DND-41 (cell line): ENCODE measurements at regions not wholly inside any gene's neighbourhood (a gene's known extent, or its start where the extent isn't known, plus 50 kb on each side); places are given as distances from the start of the nearest gene placed in this dataset.

Experiments
- ATAC-seq: fragments of 200-7000 bp; cut with Tn5 transposase; 3 replicates; pipeline ENCODE4 v1.9.1; 2021; ENCODE audit warnings: low read depth; ENCODE audit not compliant: insufficient read depth
- DNase-seq: peaks from one replicate; pipeline ENCODE4 v3.0.0-alpha.2; 2020
- H2AFZ ChIP-seq: 2 replicates; pipeline ENCODE4 v1.6.0; 2012; ENCODE audit warnings: low read depth, low read length
- H3K27ac ChIP-seq: 2 replicates; pipeline ENCODE4 v1.5.1; 2012; ENCODE audit warnings: low read length, inconsistent platforms
- H3K27me3 ChIP-seq: fragments of 200-600 bp; sonication (generic); 2 replicates; pipeline ENCODE4 v1.6.0; 2012; ENCODE audit warnings: low read length, mild to moderate bottlenecking, inconsistent platforms; ENCODE audit not compliant: insufficient read depth, poor library complexity
- H3K36me3 ChIP-seq: 2 replicates; pipeline ENCODE4 v1.5.1; 2012; ENCODE audit warnings: low read length, inconsistent platforms; ENCODE audit not compliant: insufficient read depth
- H3K4me1 ChIP-seq: 2 replicates; pipeline ENCODE4 v1.5.1; 2012; ENCODE audit warnings: mild to moderate bottlenecking, low read length; ENCODE audit not compliant: insufficient read depth
- H3K4me2 ChIP-seq: 2 replicates; pipeline ENCODE4 v1.6.0; 2012; ENCODE audit warnings: mild to moderate bottlenecking, moderate library complexity, low read length, inconsistent platforms; ENCODE audit not compliant: insufficient read depth
- H3K4me3 ChIP-seq, 2 experiments: fragments of 200-600 bp in 1 of 2; shearing (Covaris generic) in 1 of 2; 2 replicates each; pipeline ENCODE4 v1.5.1; 2012 to 2016; ENCODE audit warnings: inconsistent platforms in 2 of 2, low read length in 2 of 2, mild to moderate bottlenecking in 2 of 2, low read depth in 1 of 2, moderate library complexity in 1 of 2
- H3K79me2 ChIP-seq: 2 replicates; pipeline ENCODE4 v1.6.0; 2012; ENCODE audit warnings: low read length, inconsistent platforms; ENCODE audit not compliant: insufficient read depth
- H3K9ac ChIP-seq: 2 replicates; pipeline ENCODE4 v1.6.0; 2012; ENCODE audit warnings: low read depth, mild to moderate bottlenecking, inconsistent platforms, low read length, moderate library complexity
- H3K9me3 ChIP-seq: 2 replicates; pipeline ENCODE4 v1.5.1; 2012; ENCODE audit warnings: low read length, moderate library complexity, mild to moderate bottlenecking, inconsistent platforms; ENCODE audit not compliant: insufficient read depth, severe bottlenecking
- H4K20me1 ChIP-seq: 2 replicates; pipeline ENCODE4 v1.6.0; 2012; ENCODE audit warnings: low read length; ENCODE audit not compliant: insufficient read depth
- CTCF ChIP-seq: IDR thresholded peaks from 2 replicates; pipeline ENCODE4 v1.5.1; 2012; ENCODE audit warnings: borderline replicate concordance, low read length, moderate library complexity, mild to moderate bottlenecking; ENCODE audit not compliant: poor library complexity, severe bottlenecking; ENCODE audit errors: extremely low read depth
- EZH2 ChIP-seq: IDR thresholded peaks from 3 replicates; pipeline ENCODE4 v1.6.1; 2012; ENCODE audit warnings: borderline replicate concordance, low read depth, mild to moderate bottlenecking, moderate library complexity, low read length, inconsistent platforms; ENCODE audit not compliant: severe bottlenecking

- Histone ChIP-seq H3K9ac (no peak overlapping the region), H3K36me3 (no peaks in the 10 kb centered on the region)
These were observed 284.3 kb upstream of the ISX start for GRCh38 chr22:34781681-34782080.

GRCh38 chr22:34783436-34783835, 282.5 kb upstream of the ISX start:
- DNase-seq (no peak), ATAC-seq (no peak)
- H2AFZ ChIP-seq: no peak overlapping the region
- H3K36me3 ChIP-seq: no peaks in the 10 kb centered on the region
- H3K9ac ChIP-seq: no peak overlapping the region
- H3K4me3 ChIP-seq: no peak overlapping the region
- H3K4me1 ChIP-seq: no peaks in the 10 kb centered on the region
- H3K79me2 ChIP-seq: no peaks in the 10 kb centered on the region
- no peak overlapping the region for H3K4me2 ChIP-seq
- TF ChIP-seq CTCF: no peak
- TF ChIP-seq EZH2: no peak
- H4K20me1 ChIP-seq: no peaks in the 10 kb centered on the region
- no peaks in the 10 kb centered on the region for H3K9me3 ChIP-seq
- H3K27me3 ChIP-seq: no peaks in the 10 kb centered on the region
- no peak overlapping the region for H3K27ac ChIP-seq

More at GRCh38 chr22:34781681-34782080, 284.3 kb upstream of the ISX start:
- TF ChIP-seq CTCF (no peak), EZH2 (no peak)
- H4K20me1 ChIP-seq: no peaks in the 10 kb centered on the region
- peaks cover 8% of the 10 kb centered on the region for H3K9me3 ChIP-seq
- no peak overlapping the region for H3K4me3 ChIP-seq
- no peaks in the 10 kb centered on the region for H3K27me3 ChIP-seq
- H2AFZ ChIP-seq: no peak overlapping the region
- DNase-seq (no peak), ATAC-seq (no peak)
- no peak overlapping the region for H3K27ac ChIP-seq
- no peaks in the 10 kb centered on the region for H3K4me1 ChIP-seq
- no peaks in the 10 kb centered on the region for H3K79me2 ChIP-seq
- H3K4me2 ChIP-seq: no peak overlapping the region

GRCh38 chr22:34784056-34784455, 281.9 kb upstream of the ISX start:
- no peak overlapping the region for H3K4me2 ChIP-seq

More at GRCh38 chr22:34784056-34784455, 281.9 kb upstream of the ISX start:
- H3K4me1 ChIP-seq: no peaks in the 10 kb centered on the region
- H3K79me2 ChIP-seq: no peaks in the 10 kb centered on the region
- H3K9ac ChIP-seq: no peak overlapping the region
- no peak for TF ChIP-seq EZH2
- TF ChIP-seq CTCF: no peak
- H3K4me3 ChIP-seq: no peak overlapping the region
- H2AFZ ChIP-seq: no peak overlapping the region
- no peaks in the 10 kb centered on the region for H4K20me1 ChIP-seq
- no peak overlapping the region for H3K27ac ChIP-seq
- H3K36me3 ChIP-seq: no peaks in the 10 kb centered on the region
- ATAC-seq (no peak), DNase-seq (no peak)
- no peaks in the 10 kb centered on the region for H3K27me3 ChIP-seq
- no peaks in the 10 kb centered on the region for H3K9me3 ChIP-seq
